Upper lobe of right lung (tissue), 1 donor: ENCODE measurements at regions not wholly inside any gene's neighbourhood (a gene's known extent, or its start where the extent isn't known, plus 50 kb on each side); places are given as distances from the start of the nearest gene placed in this dataset.
"Not testable (repeated sequence)": the region's sequence is repeated elsewhere in the genome, so short reads cannot be mapped to it uniquely, and the experiment has no call there.

Experiments
- ATAC-seq: fragments of 200-7000 bp; cut with Tn5 transposase; one replicate; pipeline ENCODE4 v1.9.1; 2020; ENCODE audit warnings: mild to moderate bottlenecking, moderate library complexity
- DNase-seq: peaks from one replicate; pipeline ENCODE4 v3.0.0-alpha.2; 2020
- H3K27ac ChIP-seq: fragments of 200-600 bp; one replicate; pipeline ENCODE4 v1.8.0; 2022
- H3K27me3 ChIP-seq: fragments of 200-600 bp; one replicate; pipeline ENCODE4 v1.8.0; 2022; ENCODE audit warnings: mild to moderate bottlenecking
- H3K36me3 ChIP-seq: fragments of 200-600 bp; one replicate; pipeline ENCODE4 v1.8.0; 2022
- H3K4me1 ChIP-seq: fragments of 200-600 bp; one replicate; pipeline ENCODE4 v1.8.0; 2022
- H3K4me3 ChIP-seq: fragments of 200-600 bp; one replicate; pipeline ENCODE4 v1.8.0; 2022; ENCODE audit warnings: mild to moderate bottlenecking
- H3K9me3 ChIP-seq: fragments of 200-600 bp; one replicate; pipeline ENCODE4 v1.8.0; 2022
- CTCF ChIP-seq: fragments of 200-600 bp; IDR thresholded peaks from one replicate; pipeline ENCODE4 v1.8.0; 2022; ENCODE audit warnings: antibody characterized with exemption
- intact Hi-C: fragments of 100-400 bp; cut with DNase I; formaldehyde crosslinking; loops from one replicate; pipeline ENCODE4 v1.11.0; 2022
- donor health status: DM: no; HTN: yes; CAD: no; lungs with severe emphysema.

DNA sequence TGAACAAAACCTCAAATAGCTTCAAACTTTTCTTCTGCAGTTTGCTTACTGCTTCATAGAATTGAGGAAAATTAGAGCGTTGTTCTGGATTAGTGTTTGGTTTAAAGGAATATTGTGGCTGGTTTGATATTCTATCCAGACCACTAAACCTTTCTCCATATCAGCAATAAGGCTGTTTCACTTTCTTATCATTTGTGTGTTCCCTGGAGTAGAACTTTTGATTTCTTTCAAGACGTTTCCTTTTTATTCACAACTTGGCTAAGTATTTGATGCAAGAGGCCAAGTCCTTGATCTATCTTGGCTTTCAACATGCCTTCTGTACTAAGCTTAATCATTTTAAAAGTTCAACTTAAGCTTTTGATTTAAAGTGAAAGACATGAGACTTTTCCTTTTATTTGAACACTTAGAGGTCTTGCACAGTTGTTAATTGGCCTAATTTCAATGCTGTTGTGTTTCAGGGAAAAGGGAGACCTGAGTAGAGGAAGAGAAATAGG lies 359.1 kb downstream of the S1PR1 start:
- intact Hi-C loops: no loop called here
- H3K27me3 ChIP-seq: no peaks in the 10 kb centered on the region
- ATAC-seq (no peak), DNase-seq (no peak)
- no peaks in the 10 kb centered on the region for H3K4me1 ChIP-seq
- TF ChIP-seq CTCF: no peak
- H3K27ac ChIP-seq: no peak overlapping the region
- H3K4me3 ChIP-seq: no peak overlapping the region
- no peaks in the 10 kb centered on the region for H3K9me3 ChIP-seq
- H3K36me3 ChIP-seq: no peaks in the 10 kb centered on the region

- H3K36me3 ChIP-seq, intact Hi-C loops, H3K4me1 ChIP-seq, H3K27ac ChIP-seq, H3K27me3 ChIP-seq, H3K9me3 ChIP-seq, DNase-seq, H3K4me3 ChIP-seq, ATAC-seq: not testable (repeated sequence)
Measured at GRCh38 chr1:101600615-101601014, 363.8 kb downstream of the S1PR1 start.

- H3K9me3 ChIP-seq: no peaks in the 10 kb centered on the region
- no peaks in the 10 kb centered on the region for H3K36me3 ChIP-seq
- DNase-seq (no peak), ATAC-seq (no peak)
- no peak for TF ChIP-seq CTCF
- intact Hi-C loops: no loop called here
- no peak overlapping the region for H3K4me3 ChIP-seq
- H3K4me1 ChIP-seq: no peaks in the 10 kb centered on the region
- no peak overlapping the region for H3K27ac ChIP-seq
- no peaks in the 10 kb centered on the region for H3K27me3 ChIP-seq
Measured at GRCh38 chr1:101603726-101604125, 366.9 kb downstream of the S1PR1 start.

- DNase-seq: no peak
- Histone ChIP-seq H3K4me3 (no peak overlapping the region), H3K27me3 (no peaks in the 10 kb centered on the region), H3K4me1 (no peaks in the 10 kb centered on the region), H3K9me3 (no peaks in the 10 kb centered on the region), H3K36me3 (no peaks in the 10 kb centered on the region), H3K27ac (no peak overlapping the region)
- intact Hi-C loops: no loop called here
- no peak for ATAC-seq
- TF ChIP-seq CTCF: no peak
Measured at GRCh38 chr1:101605878-101606277, 369.1 kb downstream of the S1PR1 start.

DNA sequence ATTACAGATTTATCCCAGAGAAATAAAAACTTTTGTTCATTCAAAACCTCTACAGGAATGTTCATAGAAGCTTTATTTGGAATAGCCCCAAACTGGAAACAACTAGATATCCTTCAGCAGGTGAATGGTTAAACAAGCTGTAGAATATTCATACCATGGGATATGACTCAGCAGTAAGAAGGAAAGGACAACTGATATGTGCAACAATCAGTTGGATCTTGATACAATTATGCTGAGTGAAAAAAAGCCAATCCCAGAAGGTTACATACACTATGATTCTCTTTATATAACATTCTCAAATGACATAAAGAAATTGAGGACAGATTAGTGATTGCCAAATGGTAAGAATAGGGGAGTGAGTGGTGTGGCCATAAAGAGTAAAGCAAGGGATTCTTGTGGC lies 376.7 kb downstream of the S1PR1 start:
- Histone ChIP-seq H3K9me3 (no peaks in the 10 kb centered on the region), H3K27me3 (no peaks in the 10 kb centered on the region), H3K4me1 (no peaks in the 10 kb centered on the region), H3K36me3 (no peaks in the 10 kb centered on the region), H3K27ac (no peak overlapping the region), H3K4me3 (no peak overlapping the region)
- intact Hi-C loops: no loop called here
- no peak for TF ChIP-seq CTCF
- ATAC-seq (no peak), DNase-seq (no peak)

GRCh38 chr1:101618900-101619299 lies 377.8 kb downstream of the OLFM3 start:
- H3K27ac ChIP-seq: no peak overlapping the region
- no peaks in the 10 kb centered on the region for H3K36me3 ChIP-seq
- H3K4me3 ChIP-seq: no peak overlapping the region
- intact Hi-C loops: no loop called here
- ATAC-seq (no peak), DNase-seq (no peak)
- no peaks in the 10 kb centered on the region for H3K27me3 ChIP-seq
- H3K4me1 ChIP-seq: no peaks in the 10 kb centered on the region
- H3K9me3 ChIP-seq: no peaks in the 10 kb centered on the region
- no peak for TF ChIP-seq CTCF
